RCC 7860 (cell line): ENCODE measurements at regions not wholly inside any gene's neighbourhood (a gene's known extent, or its start where the extent isn't known, plus 50 kb on each side); places are given as distances from the start of the nearest gene placed in this dataset.

Experiments used
- DNase-seq: peaks from one replicate; pipeline ENCODE4 v3.0.0-alpha.2; 2015; ENCODE audit warnings: low spot score
- FAIRE-seq: peaks from 2 replicates; lab custom pipeline; 2012; peaks lifted over from hg19 to GRCh38; lab: Jason Lieb, UNC

GRCh38 chr20:58111310-58112016 is 117.0 kb downstream of the ANKRD60 start:
- FAIRE-seq, result no peak
- no peak for DNase-seq

GRCh38 chr20:58109918-58110635 is 118.4 kb downstream of the ANKRD60 start:
- DNase-seq (no peak), FAIRE-seq (no peak)

DNA sequence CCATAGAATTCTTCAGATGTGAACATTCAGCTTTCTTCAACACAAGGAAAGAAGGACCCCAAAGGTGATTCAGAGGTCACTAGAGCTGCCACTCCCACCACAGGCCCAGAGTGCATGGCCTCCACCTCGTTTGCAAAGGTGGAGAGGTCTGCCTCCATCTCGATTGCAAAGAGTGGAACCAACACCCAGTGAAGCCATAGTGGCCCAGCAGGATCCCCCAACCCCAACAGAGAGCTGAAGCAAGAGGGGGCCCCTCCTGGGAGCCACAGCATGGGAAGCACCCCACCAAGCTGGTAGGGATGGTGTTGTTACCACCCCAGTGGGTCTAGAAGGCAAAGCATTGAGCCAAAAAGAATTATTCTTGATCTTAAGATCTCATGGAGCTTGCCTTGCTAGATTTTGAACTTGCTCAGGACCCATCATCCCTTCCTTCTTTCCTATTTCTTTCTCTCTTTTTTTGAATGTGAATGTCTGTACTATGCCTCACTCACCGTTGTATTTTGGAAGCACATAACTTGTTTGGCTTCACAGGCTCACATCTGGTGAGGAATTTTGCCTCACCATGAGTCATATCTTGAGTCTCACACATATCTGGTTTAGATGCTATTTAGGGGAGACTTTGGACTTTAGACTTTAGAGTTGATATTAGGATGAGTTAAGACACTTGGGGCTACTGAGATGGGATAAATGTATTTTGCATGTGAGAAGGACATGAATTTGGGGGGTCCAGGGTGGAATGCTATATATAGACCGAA is 119.2 kb downstream of the ANKRD60 start:
- DNase-seq, result peak; percentile 65
- peak; percentile 5 for FAIRE-seq

DNA sequence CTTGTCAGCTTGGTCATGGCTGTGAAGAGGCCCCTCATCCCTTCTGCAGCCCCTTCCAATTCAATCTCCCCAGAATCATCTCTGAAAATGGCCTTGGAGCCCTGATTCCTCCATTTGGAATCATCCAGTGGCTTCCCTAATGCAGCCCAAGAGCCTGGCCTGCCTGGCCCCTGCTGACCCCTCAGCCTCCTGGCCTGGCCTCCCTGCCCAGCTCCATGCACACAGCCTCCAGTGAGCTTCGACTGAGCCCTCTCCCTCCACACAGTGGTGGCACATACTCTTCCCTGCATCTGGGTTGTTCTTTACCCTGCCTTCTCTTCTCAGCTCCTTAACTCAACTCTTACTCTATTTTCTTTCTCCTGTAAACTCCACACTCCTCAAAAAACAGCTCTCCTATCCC is 120.9 kb downstream of the ANKRD60 start:
- no peak for DNase-seq
- FAIRE-seq, result no peak

GRCh38 chr20:58106143-58106750 is 122.2 kb downstream of the ANKRD60 start:
- no peak for FAIRE-seq
- peak; percentile 82 for DNase-seq

GRCh38 chr20:58103961-58104360 is 124.5 kb downstream of the ANKRD60 start:
- DNase-seq, result no peak
- no peak for FAIRE-seq

GRCh38 chr20:58103517-58103904 is 124.9 kb downstream of the ANKRD60 start:
- DNase-seq (no peak), FAIRE-seq (no peak)

GRCh38 chr20:58102744-58103516 is 125.5 kb downstream of the ANKRD60 start:
- DNase-seq (peak; percentile 28), FAIRE-seq (no peak)

GRCh38 chr20:58102261-58102660 is 126.2 kb downstream of the ANKRD60 start:
- no peak for FAIRE-seq
- peak; percentile 30 for DNase-seq

DNA sequence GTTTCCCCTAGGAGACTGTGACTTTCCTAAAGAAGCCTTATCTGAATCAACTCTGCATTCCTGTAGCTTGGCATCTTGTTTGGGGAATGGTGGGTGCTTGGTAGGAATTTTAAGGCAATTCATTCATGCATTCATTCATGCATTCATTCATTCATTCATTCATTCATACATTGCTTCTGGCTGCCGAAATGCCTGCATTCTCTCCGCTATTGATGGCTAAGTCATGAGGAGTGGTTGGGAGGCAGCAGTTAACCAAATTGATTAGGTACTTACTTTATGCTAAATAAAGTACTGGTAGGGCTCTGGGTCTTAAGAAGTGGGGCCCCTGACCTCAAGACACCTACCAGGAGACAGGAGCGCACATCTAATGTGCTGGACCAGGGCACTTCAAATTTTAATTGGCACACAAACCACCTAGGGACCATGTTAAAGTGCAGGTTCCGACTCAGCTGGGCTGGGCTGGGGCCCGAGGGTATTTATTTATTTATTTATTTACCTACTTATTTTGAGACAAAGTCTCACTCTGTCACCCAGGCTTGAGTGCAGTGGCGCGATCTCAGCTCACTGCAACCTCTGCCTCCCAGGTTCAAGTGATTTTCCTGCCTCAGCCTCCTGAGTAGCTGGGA is 127.6 kb downstream of the ANKRD60 start:
- FAIRE-seq, result no peak

GRCh38 chr20:58099956-58100730 is 128.3 kb downstream of the ANKRD60 start:
- DNase-seq (no peak), FAIRE-seq (no peak)

More for the DNA sequence above, 127.6 kb downstream of the ANKRD60 start:
- DNase-seq, result no peak

GRCh38 chr20:58099291-58099935 is 129.0 kb downstream of the ANKRD60 start:
- FAIRE-seq, result no peak

GRCh38 chr20:58098571-58098970 is 129.9 kb downstream of the ANKRD60 start:
- FAIRE-seq (no peak), DNase-seq (no peak)

More at GRCh38 chr20:58099291-58099935, 129.0 kb downstream of the ANKRD60 start:
- DNase-seq, result no peak

DNA sequence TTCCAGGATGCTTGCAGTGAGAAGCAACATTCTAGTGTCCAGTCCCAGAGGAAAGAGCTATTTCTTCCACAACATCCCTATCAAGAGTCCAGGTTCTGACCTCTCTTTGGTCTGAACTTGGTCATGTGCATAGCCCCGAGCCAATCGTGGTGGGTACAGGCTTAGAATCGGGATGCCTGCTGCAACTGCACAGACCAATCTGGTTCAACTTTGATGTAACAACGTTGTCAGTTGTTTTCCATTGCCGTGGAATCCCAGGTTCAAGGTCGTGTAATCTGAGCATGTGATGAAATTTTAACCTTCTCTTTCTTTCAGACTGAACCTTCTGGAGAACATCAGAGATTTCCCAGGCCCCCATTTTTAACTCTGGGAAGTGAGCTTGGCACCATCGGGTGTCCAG is 130.5 kb downstream of the ANKRD60 start:
- DNase-seq (no peak), FAIRE-seq (no peak)

GRCh38 chr20:58097429-58097828 is 131.0 kb downstream of the ANKRD60 start:
- FAIRE-seq, result no peak
- DNase-seq, result no peak

GRCh38 chr20:58096880-58097423 is 131.5 kb downstream of the ANKRD60 start:
- FAIRE-seq (no peak), DNase-seq (no peak)

DNA sequence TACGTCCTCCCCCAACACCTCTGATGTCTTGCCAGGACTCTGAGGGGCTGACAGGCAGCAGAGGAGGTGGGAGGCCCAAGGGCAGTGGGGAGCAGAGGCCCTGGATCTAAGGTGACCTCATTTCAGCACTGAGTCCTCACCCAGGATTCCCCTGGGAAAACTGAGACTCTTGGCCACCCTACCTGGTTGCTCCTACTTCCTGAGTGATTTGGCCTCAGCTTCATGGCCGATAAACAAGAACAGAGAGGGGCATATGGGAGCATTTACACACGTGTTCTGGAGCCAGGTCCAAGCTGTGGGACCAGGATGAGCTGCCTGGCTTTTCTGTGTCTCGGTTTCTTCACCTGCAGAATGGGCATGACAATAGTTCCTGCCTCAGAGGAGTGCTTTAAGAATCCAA is 133.8 kb downstream of the ANKRD60 start:
- DNase-seq (no peak), FAIRE-seq (no peak)

DNA sequence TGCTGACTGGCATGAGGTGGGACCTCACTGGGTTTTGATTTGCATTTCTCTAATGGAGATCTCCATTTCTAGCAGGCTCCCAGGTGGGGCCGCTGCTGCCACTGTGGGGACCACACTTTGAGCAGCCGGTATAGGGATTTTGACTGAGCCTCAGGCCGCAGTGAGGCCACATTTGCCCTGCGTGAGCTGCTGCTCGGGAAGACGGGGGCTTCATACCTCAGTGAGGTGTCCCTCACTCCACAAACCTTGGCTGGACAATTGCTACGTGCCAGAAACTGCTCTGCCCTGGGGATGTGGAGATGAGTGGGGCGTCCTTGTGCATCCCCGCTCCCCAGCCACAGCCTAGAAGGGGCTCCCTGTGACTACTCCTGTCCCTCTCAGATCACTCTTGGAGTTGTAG is 134.3 kb downstream of the ANKRD60 start:
- FAIRE-seq (no peak), DNase-seq (no peak)
